Keratinocyte (primary cell): ENCODE measurements at regions not wholly inside any gene's neighbourhood (a gene's known extent, or its start where the extent isn't known, plus 50 kb on each side); places are given as distances from the start of the nearest gene placed in this dataset.

Experiments
- DNase-seq: peaks from one replicate; pipeline ENCODE4 v3.0.0-alpha.2; 2011; ENCODE audit warnings: low read depth, missing footprints, low spot score
- FAIRE-seq: peaks from 2 replicates; lab custom pipeline; 2011; peaks lifted over from hg19 to GRCh38; lab: Jason Lieb, UNC
- H2AFZ ChIP-seq: 2 replicates; pipeline ENCODE4 v1.6.0; 2012; ENCODE audit warnings: low read length, control low read depth, inconsistent platforms; ENCODE audit not compliant: control insufficient read depth
- H3K27ac ChIP-seq: 2 replicates; pipeline ENCODE4 v1.5.1; 2011; ENCODE audit warnings: low read length; ENCODE audit not compliant: control insufficient read depth, insufficient read depth
- H3K27me3 ChIP-seq: 3 replicates; pipeline ENCODE4 v1.6.0; 2011; ENCODE audit warnings: low read length; ENCODE audit not compliant: control insufficient read depth, insufficient read depth; ENCODE audit errors: extremely low read depth
- H3K36me3 ChIP-seq, 2 experiments: 2 replicates in 1 of 2; 3 replicates in 1 of 2; pipeline ENCODE4 v1.5.1; 2011; ENCODE audit warnings: low read length in 2 of 2, mild to moderate bottlenecking in 1 of 2; ENCODE audit not compliant: control insufficient read depth in 2 of 2, insufficient read depth in 2 of 2; ENCODE audit errors: extremely low read depth in 1 of 2
- H3K4me1 ChIP-seq: 3 replicates; pipeline ENCODE4 v1.5.1; 2011; ENCODE audit warnings: low read length; ENCODE audit not compliant: control insufficient read depth, insufficient read depth; ENCODE audit errors: extremely low read depth
- H3K4me2 ChIP-seq: 3 replicates; pipeline ENCODE4 v1.6.0; 2011; ENCODE audit warnings: low read depth, low read length; ENCODE audit not compliant: control insufficient read depth, insufficient read depth; ENCODE audit errors: extremely low read depth
- H3K4me3 ChIP-seq, 3 experiments: fragments of 200-600 bp in 1 of 3; sonication (generic) in 1 of 3; 2 replicates in 2 of 3; 3 replicates in 1 of 3; pipeline ENCODE4 v1.5.1; 2011 to 2016; ENCODE audit warnings: low read length in 3 of 3, mild to moderate bottlenecking in 3 of 3, control low read depth in 2 of 3, inconsistent platforms in 1 of 3, low read depth in 1 of 3, mixed read lengths in 1 of 3, mixed run types in 1 of 3, moderate library complexity in 1 of 3; ENCODE audit not compliant: control insufficient read depth in 2 of 3, insufficient read depth in 2 of 3; ENCODE audit errors: extremely low read depth in 1 of 3
- H3K79me2 ChIP-seq: 2 replicates; pipeline ENCODE4 v1.6.0; 2012; ENCODE audit warnings: low read length; ENCODE audit not compliant: control insufficient read depth, insufficient read depth
- H3K9ac ChIP-seq: 3 replicates; pipeline ENCODE4 v1.6.0; 2011; ENCODE audit warnings: low read length; ENCODE audit not compliant: control insufficient read depth, insufficient read depth; ENCODE audit errors: extremely low read depth
- H3K9me1 ChIP-seq: 3 replicates; pipeline ENCODE4 v1.6.0; 2011; ENCODE audit warnings: low read length; ENCODE audit not compliant: control insufficient read depth, insufficient read depth; ENCODE audit errors: extremely low read depth
- H3K9me3 ChIP-seq: 2 replicates; pipeline ENCODE4 v1.5.1; 2012; ENCODE audit warnings: low read depth, low read length; ENCODE audit not compliant: control insufficient read depth
- H4K20me1 ChIP-seq: 3 replicates; pipeline ENCODE4 v1.6.0; 2011; ENCODE audit warnings: low read length; ENCODE audit not compliant: control insufficient read depth, insufficient read depth; ENCODE audit errors: extremely low read depth
- EZH2 ChIP-seq: IDR thresholded peaks from one replicate; pipeline ENCODE4 v1.6.1; 2012; ENCODE audit warnings: inconsistent platforms, mild to moderate bottlenecking, low read length, moderate library complexity
- dilution Hi-C: fragments of 300-500 bp; cut with MboI; formaldehyde crosslinking; loops from one replicate; pipeline ENCODE4 v1.7.0; 2020; ENCODE audit warnings: low sequenced_read_pairs; ENCODE audit not compliant: extremely low pct_ligation_motif_present
- TF ChIP-seq, protein P1 (sequence below), 3 experiments: IDR thresholded peaks in 1 of 3; conservative IDR thresholded peaks in 1 of 3; optimal IDR thresholded peaks in 1 of 3; 2 replicates in 2 of 3; 3 replicates in 1 of 3; pipeline versions ENCODE3 to v1.5.1; 2011; ENCODE audit warnings: low read length in 3 of 3, mild to moderate bottlenecking in 3 of 3, moderate library complexity in 2 of 3, control low read depth in 1 of 3, inconsistent platforms in 1 of 3; ENCODE audit not compliant: insufficient read depth in 2 of 3; ENCODE audit errors: extremely low read depth in 1 of 3

DNA sequence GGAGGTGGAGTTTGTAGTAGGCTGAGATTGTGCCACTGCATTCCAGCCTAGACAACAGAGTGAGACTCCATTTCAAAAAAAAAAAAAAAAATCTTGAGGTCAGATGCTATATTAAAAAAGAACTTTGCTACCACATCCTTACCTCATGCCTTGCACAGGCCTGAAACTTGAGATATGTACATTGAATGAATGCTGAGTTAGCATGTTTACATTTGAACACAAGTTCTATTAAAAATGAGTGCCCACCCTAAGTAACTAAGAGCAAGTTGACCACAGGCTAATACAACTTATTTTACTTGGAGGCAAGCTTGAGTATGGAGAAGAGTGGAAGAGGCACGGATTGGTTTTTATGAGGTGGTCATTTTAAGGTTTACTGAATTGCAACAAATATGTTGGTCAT is 276.6 kb upstream of the GATB start:
- no peak for FAIRE-seq
- dilution Hi-C loops: no loop called here
- TF ChIP-seq EZH2: no peak
- TF ChIP-seq, protein P1, sequence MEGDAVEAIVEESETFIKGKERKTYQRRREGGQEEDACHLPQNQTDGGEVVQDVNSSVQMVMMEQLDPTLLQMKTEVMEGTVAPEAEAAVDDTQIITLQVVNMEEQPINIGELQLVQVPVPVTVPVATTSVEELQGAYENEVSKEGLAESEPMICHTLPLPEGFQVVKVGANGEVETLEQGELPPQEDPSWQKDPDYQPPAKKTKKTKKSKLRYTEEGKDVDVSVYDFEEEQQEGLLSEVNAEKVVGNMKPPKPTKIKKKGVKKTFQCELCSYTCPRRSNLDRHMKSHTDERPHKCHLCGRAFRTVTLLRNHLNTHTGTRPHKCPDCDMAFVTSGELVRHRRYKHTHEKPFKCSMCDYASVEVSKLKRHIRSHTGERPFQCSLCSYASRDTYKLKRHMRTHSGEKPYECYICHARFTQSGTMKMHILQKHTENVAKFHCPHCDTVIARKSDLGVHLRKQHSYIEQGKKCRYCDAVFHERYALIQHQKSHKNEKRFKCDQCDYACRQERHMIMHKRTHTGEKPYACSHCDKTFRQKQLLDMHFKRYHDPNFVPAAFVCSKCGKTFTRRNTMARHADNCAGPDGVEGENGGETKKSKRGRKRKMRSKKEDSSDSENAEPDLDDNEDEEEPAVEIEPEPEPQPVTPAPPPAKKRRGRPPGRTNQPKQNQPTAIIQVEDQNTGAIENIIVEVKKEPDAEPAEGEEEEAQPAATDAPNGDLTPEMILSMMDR (optimal IDR thresholded peaks at IDR 0.05 in 1 of 3, IDR thresholded peaks at IDR 0.05 in 1 of 3, conservative IDR thresholded peaks at IDR 0.05 in 1 of 3; ENCODE audit: extremely low read depth in 1 of 3, insufficient read depth in 2 of 3, low read length in 3 of 3): no peak

DNA sequence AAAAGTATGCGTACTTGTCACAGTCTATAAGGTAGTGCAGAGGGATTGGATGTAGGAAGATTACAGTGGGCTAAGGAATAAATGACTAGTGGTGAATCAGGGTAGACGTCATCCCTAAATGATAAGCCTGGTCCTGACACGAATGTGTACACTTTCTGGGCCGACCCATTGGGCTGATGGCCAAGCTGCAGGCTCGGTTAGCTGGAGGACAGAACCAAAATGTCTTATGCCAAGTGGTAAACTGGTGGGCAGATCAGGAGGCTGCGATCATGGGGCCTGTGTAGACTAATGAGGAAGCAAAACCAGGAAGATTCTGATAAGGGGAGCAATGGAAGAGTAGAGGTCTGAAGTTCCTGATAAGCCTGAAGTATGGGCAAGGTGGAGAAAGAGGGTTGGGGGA is 272.8 kb upstream of the GATB start:
- Histone ChIP-seq H3K36me3 (no peaks in the 10 kb centered on the region), H2AFZ (no peak overlapping the region), H3K4me1 (no peaks in the 10 kb centered on the region), H3K27me3 (no peaks in the 10 kb centered on the region), H3K27ac (no peak overlapping the region), H3K9ac (no peak overlapping the region), H4K20me1 (no peaks in the 10 kb centered on the region), H3K9me3 (no peaks in the 10 kb centered on the region), H3K4me2 (no peak overlapping the region), H3K79me2 (no peaks in the 10 kb centered on the region), H3K9me1 (no peaks in the 10 kb centered on the region), H3K4me3 (no peak overlapping the region)
- FAIRE-seq: no peak
- dilution Hi-C loops: no loop called here
- no peak for DNase-seq
- TF ChIP-seq, protein P1 (optimal IDR thresholded peaks at IDR 0.05 in 1 of 3, IDR thresholded peaks at IDR 0.05 in 1 of 3, conservative IDR thresholded peaks at IDR 0.05 in 1 of 3; ENCODE audit: extremely low read depth in 1 of 3, insufficient read depth in 2 of 3, low read length in 3 of 3): no peak
- TF ChIP-seq EZH2: no peak

More for the DNA sequence above, 276.6 kb upstream of the GATB start:
- H3K27ac ChIP-seq: no peak overlapping the region
- H3K4me3 ChIP-seq: no peak overlapping the region
- no peak overlapping the region for H3K4me2 ChIP-seq
- H3K27me3 ChIP-seq: no peaks in the 10 kb centered on the region
- DNase-seq: no peak
- no peaks in the 10 kb centered on the region for H3K9me1 ChIP-seq
- no peaks in the 10 kb centered on the region for H3K79me2 ChIP-seq
- H3K9ac ChIP-seq: no peak overlapping the region
- no peaks in the 10 kb centered on the region for H3K4me1 ChIP-seq
- no peak overlapping the region for H2AFZ ChIP-seq
- H3K9me3 ChIP-seq: no peaks in the 10 kb centered on the region
- no peaks in the 10 kb centered on the region for H4K20me1 ChIP-seq
- H3K36me3 ChIP-seq: no peaks in the 10 kb centered on the region
